ENCODE measurements at regions not wholly inside any gene's neighbourhood (a gene's known extent, or its start where the extent isn't known, plus 50 kb on each side); places are given as distances from the start of the nearest gene placed in this dataset.
"Not testable (repeated sequence)": the region's sequence is repeated elsewhere in the genome, so short reads cannot be mapped to it uniquely, and the experiment has no call there.

- no peak overlapping the region for H3K4me3 Mint-ChIP-seq (ENCODE audit: low read depth)
- H3K27ac Mint-ChIP-seq = no peak overlapping the region
- H3K36me3 Mint-ChIP-seq (ENCODE audit: low read depth) = no peaks in the 10 kb centered on the region
- DNase-seq (ENCODE audit: low spot score) = no peak
- no peaks in the 10 kb centered on the region for H3K9me3 Mint-ChIP-seq
- intact Hi-C loops (cut with micrococcal nuclease) = no loop called here
- H3K27me3 Mint-ChIP-seq (ENCODE audit: low read depth) = peaks cover 5% of the 10 kb centered on the region
- no peaks in the 10 kb centered on the region for H3K4me1 Mint-ChIP-seq (ENCODE audit: low read depth)
Measured at GRCh38 chr5:53399926-53400697, 80.3 kb upstream of the FST start.

GRCh38 chr5:53403291-53403690, 77.1 kb upstream of the FST start:
- no peak for DNase-seq (ENCODE audit: low spot score)
- intact Hi-C loops (cut with micrococcal nuclease) = no loop called here
- Mint-ChIP-seq H3K4me3 (ENCODE audit: low read depth) (no peak overlapping the region), H3K27me3 (ENCODE audit: low read depth) (peaks cover 5% of the 10 kb centered on the region), H3K9me3 (no peaks in the 10 kb centered on the region), H3K36me3 (ENCODE audit: low read depth) (no peaks in the 10 kb centered on the region), H3K27ac (no peak overlapping the region), H3K4me1 (ENCODE audit: low read depth) (peaks cover 2% of the 10 kb centered on the region)

- intact Hi-C loops (cut with micrococcal nuclease) = no loop called here
Measured at GRCh38 chr5:53403758-53404157, 76.7 kb upstream of the FST start.

GRCh38 chr5:53405396-53405795, 75.0 kb upstream of the FST start:
- Mint-ChIP-seq H3K4me3 (ENCODE audit: low read depth) (no peak overlapping the region), H3K4me1 (ENCODE audit: low read depth) (peaks cover 2% of the 10 kb centered on the region), H3K36me3 (ENCODE audit: low read depth) (no peaks in the 10 kb centered on the region), H3K27ac (no peak overlapping the region), H3K9me3 (no peaks in the 10 kb centered on the region), H3K27me3 (ENCODE audit: low read depth) (peaks cover 4% of the 10 kb centered on the region)
- no peak for DNase-seq (ENCODE audit: low spot score)
- intact Hi-C loops (cut with micrococcal nuclease) = no loop called here

More at GRCh38 chr5:53403758-53404157, 76.7 kb upstream of the FST start:
- Mint-ChIP-seq H3K4me3 (ENCODE audit: low read depth) (no peak overlapping the region), H3K9me3 (no peaks in the 10 kb centered on the region), H3K27me3 (ENCODE audit: low read depth) (peaks cover 4% of the 10 kb centered on the region), H3K4me1 (ENCODE audit: low read depth) (peaks cover 2% of the 10 kb centered on the region), H3K27ac (no peak overlapping the region), H3K36me3 (ENCODE audit: low read depth) (no peaks in the 10 kb centered on the region)
- no peak for DNase-seq (ENCODE audit: low spot score)

GRCh38 chr5:53406630-53407316, 73.7 kb upstream of the FST start:
- Mint-ChIP-seq H3K36me3 (ENCODE audit: low read depth) (no peaks in the 10 kb centered on the region), H3K9me3 (no peaks in the 10 kb centered on the region), H3K4me3 (ENCODE audit: low read depth) (no peak overlapping the region), H3K27ac (no peak overlapping the region), H3K4me1 (ENCODE audit: low read depth) (peaks cover 2% of the 10 kb centered on the region), H3K27me3 (ENCODE audit: low read depth) (peaks cover 2% of the 10 kb centered on the region)
- intact Hi-C loops (cut with micrococcal nuclease) = no loop called here
- no peak for DNase-seq (ENCODE audit: low spot score)

GRCh38 chr5:53407373-53407772, 73.1 kb upstream of the FST start:
- no peak overlapping the region for H3K27ac Mint-ChIP-seq
- H3K27me3 Mint-ChIP-seq (ENCODE audit: low read depth) = no peaks in the 10 kb centered on the region
- H3K9me3 Mint-ChIP-seq = no peaks in the 10 kb centered on the region
- H3K36me3 Mint-ChIP-seq (ENCODE audit: low read depth) = no peaks in the 10 kb centered on the region
- DNase-seq (ENCODE audit: low spot score) = no peak
- intact Hi-C loops (cut with micrococcal nuclease) = no loop called here
- H3K4me1 Mint-ChIP-seq (ENCODE audit: low read depth) = peaks cover 3% of the 10 kb centered on the region
- H3K4me3 Mint-ChIP-seq (ENCODE audit: low read depth) = no peak overlapping the region

- DNase-seq (ENCODE audit: low spot score) = no peak
- peaks cover 2% of the 10 kb centered on the region for H3K4me1 Mint-ChIP-seq (ENCODE audit: low read depth)
- H3K27me3 Mint-ChIP-seq (ENCODE audit: low read depth) = no peaks in the 10 kb centered on the region
- H3K9me3 Mint-ChIP-seq = no peaks in the 10 kb centered on the region
- H3K27ac Mint-ChIP-seq = no peak overlapping the region
- intact Hi-C loops (cut with micrococcal nuclease) = no loop called here
- H3K36me3 Mint-ChIP-seq (ENCODE audit: low read depth) = no peaks in the 10 kb centered on the region
- no peak overlapping the region for H3K4me3 Mint-ChIP-seq (ENCODE audit: low read depth)
Measured at GRCh38 chr5:53411388-53411787, 69.0 kb upstream of the FST start.

- DNase-seq (ENCODE audit: low spot score); H3K27ac Mint-ChIP-seq; H3K4me1 Mint-ChIP-seq (ENCODE audit: low read depth); H3K36me3 Mint-ChIP-seq (ENCODE audit: low read depth); H3K9me3 Mint-ChIP-seq; H3K27me3 Mint-ChIP-seq (ENCODE audit: low read depth); intact Hi-C loops (cut with micrococcal nuclease); H3K4me3 Mint-ChIP-seq (ENCODE audit: low read depth): not testable (repeated sequence)
Measured at GRCh38 chr5:53412499-53412898, 67.9 kb upstream of the FST start.

GRCh38 chr5:53416144-53416738, 64.2 kb upstream of the FST start:
- Mint-ChIP-seq H3K4me1 (ENCODE audit: low read depth) (peaks cover 1% of the 10 kb centered on the region), H3K27me3 (ENCODE audit: low read depth) (no peaks in the 10 kb centered on the region), H3K27ac (no peak overlapping the region), H3K36me3 (ENCODE audit: low read depth) (no peaks in the 10 kb centered on the region), H3K4me3 (ENCODE audit: low read depth) (no peak overlapping the region), H3K9me3 (no peaks in the 10 kb centered on the region)
- intact Hi-C loops (cut with micrococcal nuclease) = no loop called here
- no peak for DNase-seq (ENCODE audit: low spot score)

- intact Hi-C loops (cut with micrococcal nuclease) = no loop called here
- DNase-seq (ENCODE audit: low spot score) = no peak
- no peaks in the 10 kb centered on the region for H3K27me3 Mint-ChIP-seq (ENCODE audit: low read depth)
- no peaks in the 10 kb centered on the region for H3K4me1 Mint-ChIP-seq (ENCODE audit: low read depth)
- H3K36me3 Mint-ChIP-seq (ENCODE audit: low read depth) = no peaks in the 10 kb centered on the region
- no peak overlapping the region for H3K27ac Mint-ChIP-seq
- no peaks in the 10 kb centered on the region for H3K9me3 Mint-ChIP-seq
- no peak overlapping the region for H3K4me3 Mint-ChIP-seq (ENCODE audit: low read depth)
Measured at GRCh38 chr5:53418409-53418808, 62.0 kb upstream of the FST start.

GRCh38 chr5:53418826-53419658, 61.4 kb upstream of the FST start:
- H3K4me1 Mint-ChIP-seq (ENCODE audit: low read depth) = no peaks in the 10 kb centered on the region
- intact Hi-C loops (cut with micrococcal nuclease) = no loop called here
- DNase-seq (ENCODE audit: low spot score) = no peak
- peaks cover under 1% of the 10 kb centered on the region for H3K27me3 Mint-ChIP-seq (ENCODE audit: low read depth)
- H3K4me3 Mint-ChIP-seq (ENCODE audit: low read depth) = no peak overlapping the region
- H3K36me3 Mint-ChIP-seq (ENCODE audit: low read depth) = no peaks in the 10 kb centered on the region
- no peak overlapping the region for H3K27ac Mint-ChIP-seq
- no peaks in the 10 kb centered on the region for H3K9me3 Mint-ChIP-seq

- Mint-ChIP-seq H3K27ac (no peak overlapping the region), H3K4me3 (ENCODE audit: low read depth) (no peak overlapping the region), H3K27me3 (ENCODE audit: low read depth) (peaks cover 2% of the 10 kb centered on the region), H3K36me3 (ENCODE audit: low read depth) (no peaks in the 10 kb centered on the region), H3K4me1 (ENCODE audit: low read depth) (no peaks in the 10 kb centered on the region), H3K9me3 (no peaks in the 10 kb centered on the region)
- intact Hi-C loops (cut with micrococcal nuclease) = no loop called here
- no peak for DNase-seq (ENCODE audit: low spot score)
Measured at GRCh38 chr5:53422539-53422938, 57.9 kb upstream of the FST start.

Measured in activated T-helper 2 cell treated with anti-CD3 and anti-CD28 coated beads, Interferon-gamma antibody, Interleukin-2, Interleukin-4, amounts not matched to agents 10 μg/mL and 5 μg/mL and 100 μg/mL, durations not matched to agents 14 hours and 24 hours and 36 hours (primary cell).